GM10248 (cell line): ENCODE measurements at regions not wholly inside any gene's neighbourhood (a gene's known extent, or its start where the extent isn't known, plus 50 kb on each side); places are given as distances from the start of the nearest gene placed in this dataset.

Source experiments
- CTCF ChIA-PET: fragments of 300-600 bp; sonication (Branson Sonifier 250); formaldehyde crosslinking; extraction: SDS; loops from one replicate; lab custom pipeline; 2021; ENCODE audit warnings: antibody characterized with exemption; lab: Yijun Ruan, JAX
- POLR2A ChIA-PET: fragments of 350-650 bp; sonication (Branson Sonifier 250); formaldehyde crosslinking; extraction: SDS; loops from one replicate; lab custom pipeline; 2020; ENCODE audit warnings: antibody characterized with exemption; lab: Yijun Ruan, JAX
- DNase-seq: peaks from one replicate; pipeline ENCODE4 v3.0.0; 2012; ENCODE audit errors: extremely low spot score
- CTCF ChIP-seq: IDR thresholded peaks from 2 replicates; pipeline ENCODE4 v1.5.1; 2012; ENCODE audit warnings: mild to moderate bottlenecking, low read depth; ENCODE audit errors: extremely low read depth, missing control alignments, control extremely low read depth

GRCh38 chr4:14066979-14067378 is 439.5 kb upstream of the BOD1L1 start:
- CTCF ChIA-PET, result no interaction called here
- TF ChIP-seq CTCF, result no peak
- POLR2A ChIA-PET, result no interaction called here
- no peak for DNase-seq

- no peak for TF ChIP-seq CTCF
- DNase-seq, result no peak
- CTCF ChIA-PET, result no interaction called here
- POLR2A ChIA-PET, result no interaction called here
Observed at GRCh38 chr4:14069886-14070285, 442.4 kb upstream of the BOD1L1 start.

- no peak for DNase-seq
- ChIA-PET POLR2A (no interaction called here), CTCF (interaction anchor here (1.1 to 1.2 kb wide), 2 partner anchors 11 to 28 kb away, joined by 3 to 4 read pairs; no protein-coding TSS in a partner anchor)
- TF ChIP-seq CTCF, result no peak
Observed at GRCh38 chr4:14070289-14070880, 442.9 kb upstream of the BOD1L1 start.

- POLR2A ChIA-PET, result no interaction called here
- TF ChIP-seq CTCF, result no peak
- CTCF ChIA-PET, result interaction anchor here (1.5 kb wide), 1 partner anchor 10 kb away, joined by 4 read pairs; no protein-coding TSS in a partner anchor
- no peak for DNase-seq
Observed at GRCh38 chr4:14072506-14072905, 445.0 kb upstream of the BOD1L1 start.

GRCh38 chr4:14076776-14077175 is 449.3 kb upstream of the BOD1L1 start:
- ChIA-PET CTCF (interaction anchor here (1.1 to 1.2 kb wide), 2 partner anchors 13 to 15 kb away, joined by 3 read pairs; no protein-coding TSS in a partner anchor), POLR2A (no interaction called here)
- DNase-seq, result no peak
- no peak for TF ChIP-seq CTCF

GRCh38 chr4:14078326-14078725 is 450.8 kb upstream of the BOD1L1 start:
- DNase-seq, result no peak
- ChIA-PET POLR2A (no interaction called here), CTCF (no interaction called here)
- no peak for TF ChIP-seq CTCF
